ENCODE measurements at regions not wholly inside any gene's neighbourhood (a gene's known extent, or its start where the extent isn't known, plus 50 kb on each side); places are given as distances from the start of the nearest gene placed in this dataset.
"Not testable (repeated sequence)": the region's sequence is repeated elsewhere in the genome, so short reads cannot be mapped to it uniquely, and the experiment has no call there.

- not testable (repeated sequence) for H3K4me1 Mint-ChIP-seq, H3K36me3 Mint-ChIP-seq, H3K27ac Mint-ChIP-seq, H3K9me3 Mint-ChIP-seq
- H3K4me3 Mint-ChIP-seq, result peak overlapping the region in 1 of 4 donors; percentile 8
- H3K27me3 Mint-ChIP-seq, result peaks cover 23% of the 10 kb centered on the region
Measured at GRCh38 chr2:38137958-38138357, 62.0 kb upstream of the CYP1B1 start.

- Mint-ChIP-seq H3K36me3 (no peaks in the 10 kb centered on the region), H3K9me3 (peaks cover 4 to 7% (median 5%) of the 10 kb centered on the region in 3 donors), H3K4me3 (no peak overlapping the region), H3K27me3 (peaks cover 1% of the 10 kb centered on the region), H3K4me1 (peaks cover 3 to 10% (median 9%) of the 10 kb centered on the region in 3 donors), H3K27ac (no peak overlapping the region)
Measured at GRCh38 chr2:38131676-38132075, 55.7 kb upstream of the CYP1B1 start.

DNA sequence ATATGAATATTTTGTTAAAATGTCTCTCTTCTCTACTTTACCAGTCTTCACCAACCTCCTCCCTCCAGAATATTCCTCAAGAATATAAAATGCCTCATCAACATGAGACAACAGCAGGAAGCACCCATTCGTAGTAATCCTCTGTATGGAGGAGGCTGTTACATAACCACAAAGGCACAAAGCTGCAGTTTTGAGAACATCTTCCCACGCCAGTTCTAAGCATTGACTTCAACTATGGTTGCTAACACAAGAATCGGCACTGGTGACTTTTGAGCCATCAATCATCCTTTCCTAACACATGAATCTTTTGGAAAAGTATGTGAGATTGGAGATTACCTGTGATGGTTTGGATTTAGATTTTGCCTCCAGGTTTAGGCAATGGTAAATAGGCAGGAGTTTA, 54.9 kb upstream of the CYP1B1 start:
- no peak overlapping the region for H3K27ac Mint-ChIP-seq
- H3K9me3 Mint-ChIP-seq, result peaks cover 5 to 12% (median 9%) of the 10 kb centered on the region in 3 donors
- H3K4me3 Mint-ChIP-seq, result no peak overlapping the region
- no peaks in the 10 kb centered on the region for H3K36me3 Mint-ChIP-seq
- H3K27me3 Mint-ChIP-seq, result no peaks in the 10 kb centered on the region
- peaks cover 3 to 10% (median 9%) of the 10 kb centered on the region in 3 donors for H3K4me1 Mint-ChIP-seq

- H3K9me3 Mint-ChIP-seq, result peaks cover 2 to 12% (median 10%) of the 10 kb centered on the region in 3 donors
- peaks cover 3 to 10% (median 9%) of the 10 kb centered on the region in 3 donors for H3K4me1 Mint-ChIP-seq
- no peaks in the 10 kb centered on the region for H3K27me3 Mint-ChIP-seq
- H3K36me3 Mint-ChIP-seq, result no peaks in the 10 kb centered on the region
- no peak overlapping the region for H3K4me3 Mint-ChIP-seq
- H3K27ac Mint-ChIP-seq, result no peak overlapping the region
Measured at GRCh38 chr2:38129987-38130386, 54.0 kb upstream of the CYP1B1 start.

GRCh38 chr2:38129481-38129880, 53.5 kb upstream of the CYP1B1 start:
- H3K4me3 Mint-ChIP-seq, result no peak overlapping the region
- H3K4me1 Mint-ChIP-seq, result peaks cover 3 to 10% (median 9%) of the 10 kb centered on the region in 3 donors
- H3K27ac Mint-ChIP-seq, result no peak overlapping the region
- H3K36me3 Mint-ChIP-seq, result no peaks in the 10 kb centered on the region
- H3K9me3 Mint-ChIP-seq, result peaks cover 2 to 12% (median 10%) of the 10 kb centered on the region in 3 donors
- H3K27me3 Mint-ChIP-seq, result peaks cover 2% of the 10 kb centered on the region

GRCh38 chr2:38128653-38129052, 52.7 kb upstream of the CYP1B1 start:
- peaks cover 3 to 10% (median 9%) of the 10 kb centered on the region in 3 donors for H3K4me1 Mint-ChIP-seq
- no peak overlapping the region for H3K27ac Mint-ChIP-seq
- peaks cover 2 to 12% (median 10%) of the 10 kb centered on the region in 3 donors for H3K9me3 Mint-ChIP-seq
- H3K27me3 Mint-ChIP-seq, result peaks cover 3% of the 10 kb centered on the region
- no peak overlapping the region for H3K4me3 Mint-ChIP-seq
- no peaks in the 10 kb centered on the region for H3K36me3 Mint-ChIP-seq

DNA sequence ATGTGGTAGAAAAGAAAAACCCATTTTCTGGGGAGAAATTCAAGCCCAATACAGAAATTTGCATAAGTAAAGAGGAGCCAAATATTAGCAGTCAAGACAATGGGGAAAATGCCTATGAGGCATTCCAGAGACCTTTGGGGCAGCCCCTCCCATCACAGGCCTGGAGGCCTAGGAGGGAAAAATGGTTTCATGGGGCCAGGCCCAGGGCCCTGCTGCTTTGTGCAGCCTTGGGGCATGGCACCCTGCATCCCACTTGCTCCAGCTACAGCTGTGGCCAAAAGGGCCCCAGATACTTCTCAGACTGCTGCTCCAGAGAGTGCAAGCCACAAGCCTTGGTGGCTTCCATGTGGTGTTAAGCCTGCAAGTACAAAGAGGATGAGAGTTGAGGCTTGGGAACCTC, 51.3 kb upstream of the CYP1B1 start:
- Mint-ChIP-seq H3K27me3 (peaks cover 3% of the 10 kb centered on the region), H3K9me3 (peaks cover 2 to 12% (median 10%) of the 10 kb centered on the region in 3 donors), H3K36me3 (no peaks in the 10 kb centered on the region), H3K4me3 (no peak overlapping the region), H3K27ac (peak overlapping the region in 1 of 3 donors; percentile 42), H3K4me1 (peaks cover 3 to 10% (median 9%) of the 10 kb centered on the region in 3 donors)

DNA sequence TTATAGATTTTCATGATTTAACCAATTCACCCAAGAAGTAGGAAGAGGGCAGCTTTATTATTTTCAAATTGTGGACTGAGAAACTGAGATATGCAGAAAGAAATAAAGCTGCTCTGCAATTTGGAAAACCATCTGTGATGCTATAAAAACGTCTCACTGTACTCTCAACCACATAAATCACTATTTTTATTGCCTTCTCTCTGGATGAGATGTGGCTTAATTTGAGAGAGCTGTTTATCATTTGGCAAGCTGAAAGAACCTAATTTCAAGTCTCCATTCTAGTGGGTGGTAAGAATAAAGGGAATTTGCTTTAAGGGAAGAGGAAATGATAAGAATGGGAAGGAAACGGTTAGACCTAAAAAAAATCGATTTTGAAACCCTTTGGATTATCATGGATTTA, 49.9 kb upstream of the CYP1B1 start:
- H3K4me1 Mint-ChIP-seq, result peaks cover 3 to 10% (median 9%) of the 10 kb centered on the region in 3 donors
- H3K4me3 Mint-ChIP-seq, result no peak overlapping the region
- H3K9me3 Mint-ChIP-seq, result peaks cover 2 to 12% (median 10%) of the 10 kb centered on the region in 3 donors
- H3K27ac Mint-ChIP-seq, result no peak overlapping the region
- peaks cover 6% of the 10 kb centered on the region for H3K27me3 Mint-ChIP-seq
- H3K36me3 Mint-ChIP-seq, result no peaks in the 10 kb centered on the region
